ENCODE measurements at regions not wholly inside any gene's neighbourhood (a gene's known extent, or its start where the extent isn't known, plus 50 kb on each side); places are given as distances from the start of the nearest gene placed in this dataset.

- in situ Hi-C loops (cut with HindIII; ENCODE audit: low sequenced_read_pairs) = no loop called here
- DNase-seq (ENCODE audit: low read depth, low spot score) = no peak
- TF ChIP-seq, protein P1, sequence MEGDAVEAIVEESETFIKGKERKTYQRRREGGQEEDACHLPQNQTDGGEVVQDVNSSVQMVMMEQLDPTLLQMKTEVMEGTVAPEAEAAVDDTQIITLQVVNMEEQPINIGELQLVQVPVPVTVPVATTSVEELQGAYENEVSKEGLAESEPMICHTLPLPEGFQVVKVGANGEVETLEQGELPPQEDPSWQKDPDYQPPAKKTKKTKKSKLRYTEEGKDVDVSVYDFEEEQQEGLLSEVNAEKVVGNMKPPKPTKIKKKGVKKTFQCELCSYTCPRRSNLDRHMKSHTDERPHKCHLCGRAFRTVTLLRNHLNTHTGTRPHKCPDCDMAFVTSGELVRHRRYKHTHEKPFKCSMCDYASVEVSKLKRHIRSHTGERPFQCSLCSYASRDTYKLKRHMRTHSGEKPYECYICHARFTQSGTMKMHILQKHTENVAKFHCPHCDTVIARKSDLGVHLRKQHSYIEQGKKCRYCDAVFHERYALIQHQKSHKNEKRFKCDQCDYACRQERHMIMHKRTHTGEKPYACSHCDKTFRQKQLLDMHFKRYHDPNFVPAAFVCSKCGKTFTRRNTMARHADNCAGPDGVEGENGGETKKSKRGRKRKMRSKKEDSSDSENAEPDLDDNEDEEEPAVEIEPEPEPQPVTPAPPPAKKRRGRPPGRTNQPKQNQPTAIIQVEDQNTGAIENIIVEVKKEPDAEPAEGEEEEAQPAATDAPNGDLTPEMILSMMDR (IDR thresholded peaks at IDR 0.05; ENCODE audit: low read depth, low read length) = no peak
- H3K4me3 ChIP-seq (ENCODE audit: low read depth, low read length) = no peak overlapping the region
These were observed 392.6 kb upstream of the THBS1 start for GRCh38 chr15:39188314-39188713.

DNA sequence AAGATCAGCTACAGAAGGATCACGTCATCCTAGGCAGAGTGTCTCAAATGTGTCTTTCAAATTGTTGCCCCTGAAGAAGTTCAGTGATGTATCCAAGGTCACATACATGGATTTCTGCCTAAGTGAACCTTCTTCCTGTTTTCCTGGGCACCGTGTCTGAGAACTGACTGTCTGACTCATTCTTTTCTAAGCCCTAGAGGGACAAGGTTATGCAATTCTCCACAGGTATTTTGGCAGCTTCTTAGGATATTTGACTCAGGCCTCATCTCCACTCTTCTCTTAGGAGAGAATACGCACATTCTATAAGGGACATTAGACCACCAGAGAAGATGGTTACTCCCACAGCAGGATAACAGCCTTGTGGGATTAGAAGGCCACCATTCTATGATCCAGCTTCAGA is 391.9 kb upstream of the THBS1 start:
- DNase-seq (ENCODE audit: low read depth, low spot score) = peak; percentile 94
- in situ Hi-C loops (cut with HindIII; ENCODE audit: low sequenced_read_pairs) = no loop called here

GRCh38 chr15:39191871-39192291 is 389.0 kb upstream of the THBS1 start:
- TF ChIP-seq, protein P1 (IDR thresholded peaks at IDR 0.05; ENCODE audit: low read depth, low read length) = no peak
- in situ Hi-C loops (cut with HindIII; ENCODE audit: low sequenced_read_pairs) = no loop called here
- peak; percentile 60 for DNase-seq (ENCODE audit: low read depth, low spot score)
- no peak overlapping the region for H3K4me3 ChIP-seq (ENCODE audit: low read depth, low read length)

More for the DNA sequence above, 391.9 kb upstream of the THBS1 start:
- TF ChIP-seq, protein P1 (IDR thresholded peaks at IDR 0.05; ENCODE audit: low read depth, low read length) = no peak
- no peak overlapping the region for H3K4me3 ChIP-seq (ENCODE audit: low read depth, low read length)

DNA sequence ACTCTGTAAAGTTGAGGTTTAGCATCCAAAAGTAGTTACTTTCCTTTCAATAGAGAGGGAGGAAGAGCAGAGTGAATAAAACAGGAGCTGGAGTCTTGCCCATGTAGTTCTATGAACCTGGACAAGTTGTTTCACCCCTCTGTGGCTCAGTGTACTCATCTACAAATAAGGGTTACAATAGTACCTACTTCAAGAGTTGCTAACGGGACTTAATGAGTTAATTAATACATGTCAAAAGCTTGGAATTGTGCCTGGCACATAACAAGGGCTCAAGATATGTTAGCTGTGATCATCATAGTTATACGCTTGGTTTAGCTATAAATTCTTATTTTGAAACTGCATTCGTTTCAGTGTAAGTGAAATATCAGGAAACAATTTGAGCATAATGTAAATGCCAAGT is 388.5 kb upstream of the THBS1 start:
- TF ChIP-seq, protein P1 (IDR thresholded peaks at IDR 0.05; ENCODE audit: low read depth, low read length) = no peak
- in situ Hi-C loops (cut with HindIII; ENCODE audit: low sequenced_read_pairs) = no loop called here
- no peak overlapping the region for H3K4me3 ChIP-seq (ENCODE audit: low read depth, low read length)
- peak; percentile 19 for DNase-seq (ENCODE audit: low read depth, low spot score)

DNA sequence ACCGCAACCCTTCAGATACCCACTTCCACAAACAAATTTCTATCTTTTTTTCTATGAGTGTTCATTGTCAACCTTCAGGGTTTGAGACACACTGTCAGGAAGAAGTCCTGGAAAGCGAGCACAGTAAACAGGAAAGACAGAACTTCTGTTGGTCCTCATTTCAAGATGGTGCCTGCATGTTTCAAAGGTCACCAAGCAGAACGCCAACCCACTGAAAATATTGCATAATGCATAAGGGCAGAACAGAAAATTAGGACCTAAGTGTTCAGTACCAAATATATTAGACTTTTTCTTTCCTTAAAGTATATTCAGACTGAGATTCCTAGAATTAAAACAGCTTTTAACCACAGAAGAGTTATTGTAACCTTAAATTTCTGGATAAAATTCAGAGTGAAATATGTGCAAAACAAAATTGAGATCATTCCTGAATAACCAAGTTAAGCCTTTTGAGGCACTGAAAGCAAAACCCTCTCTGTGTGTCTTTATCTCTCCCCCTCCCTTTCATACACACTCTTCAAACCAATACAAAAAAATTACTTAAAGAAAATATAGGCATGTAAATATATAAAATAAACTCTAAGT is 387.8 kb upstream of the THBS1 start:
- TF ChIP-seq, protein P1 (IDR thresholded peaks at IDR 0.05; ENCODE audit: low read depth, low read length) = no peak
- in situ Hi-C loops (cut with HindIII; ENCODE audit: low sequenced_read_pairs) = no loop called here
- no peak for DNase-seq (ENCODE audit: low read depth, low spot score)
- no peak overlapping the region for H3K4me3 ChIP-seq (ENCODE audit: low read depth, low read length)

DNA sequence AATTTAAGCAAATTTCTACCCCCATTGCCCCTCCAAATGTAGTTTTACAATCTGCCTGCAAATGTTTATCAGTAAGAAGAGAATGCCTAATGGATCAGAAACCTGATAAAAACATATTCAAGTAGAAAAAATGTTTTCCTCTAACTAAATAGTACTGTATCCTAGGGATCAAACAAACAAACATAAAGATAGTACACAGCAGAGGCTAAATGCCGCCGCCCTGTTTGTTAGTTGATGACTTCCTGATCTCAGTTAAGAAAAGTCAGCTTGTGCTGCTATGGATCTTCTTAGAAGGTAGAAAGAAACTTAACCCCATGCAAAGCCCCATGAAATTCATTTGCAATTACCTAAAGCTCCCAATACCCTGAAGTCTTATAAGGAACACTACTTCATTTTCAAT is 387.3 kb upstream of the THBS1 start:
- no peak overlapping the region for H3K4me3 ChIP-seq (ENCODE audit: low read depth, low read length)
- no peak for DNase-seq (ENCODE audit: low read depth, low spot score)
- TF ChIP-seq, protein P1 (IDR thresholded peaks at IDR 0.05; ENCODE audit: low read depth, low read length) = no peak
- in situ Hi-C loops (cut with HindIII; ENCODE audit: low sequenced_read_pairs) = no loop called here

Measured in astrocyte of the spinal cord (primary cell).